ENCODE measurements at regions not wholly inside any gene's neighbourhood (a gene's known extent, or its start where the extent isn't known, plus 50 kb on each side); places are given as distances from the start of the nearest gene placed in this dataset.

DNA sequence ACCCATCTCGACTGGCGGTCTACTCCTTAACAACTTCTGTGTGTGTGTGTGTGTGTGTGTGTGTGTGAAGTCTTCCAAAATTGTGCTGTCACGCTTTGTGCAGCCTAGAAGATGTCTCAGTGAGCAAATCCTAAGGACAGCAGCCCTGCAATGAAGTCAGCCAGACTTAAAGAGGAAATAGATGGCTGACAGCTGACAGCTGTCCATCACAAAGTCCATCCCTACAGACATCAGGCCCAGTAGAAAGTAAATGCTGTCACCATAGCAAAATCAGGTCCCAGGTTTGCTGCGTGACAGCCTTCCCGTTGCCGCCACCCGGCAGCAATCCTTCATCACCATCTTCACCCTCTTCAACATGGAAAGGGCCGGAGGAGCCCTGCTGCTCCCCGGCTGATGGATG, 416.0 kb downstream of the SOX9 start:
- TF ChIP-seq, protein P1, sequence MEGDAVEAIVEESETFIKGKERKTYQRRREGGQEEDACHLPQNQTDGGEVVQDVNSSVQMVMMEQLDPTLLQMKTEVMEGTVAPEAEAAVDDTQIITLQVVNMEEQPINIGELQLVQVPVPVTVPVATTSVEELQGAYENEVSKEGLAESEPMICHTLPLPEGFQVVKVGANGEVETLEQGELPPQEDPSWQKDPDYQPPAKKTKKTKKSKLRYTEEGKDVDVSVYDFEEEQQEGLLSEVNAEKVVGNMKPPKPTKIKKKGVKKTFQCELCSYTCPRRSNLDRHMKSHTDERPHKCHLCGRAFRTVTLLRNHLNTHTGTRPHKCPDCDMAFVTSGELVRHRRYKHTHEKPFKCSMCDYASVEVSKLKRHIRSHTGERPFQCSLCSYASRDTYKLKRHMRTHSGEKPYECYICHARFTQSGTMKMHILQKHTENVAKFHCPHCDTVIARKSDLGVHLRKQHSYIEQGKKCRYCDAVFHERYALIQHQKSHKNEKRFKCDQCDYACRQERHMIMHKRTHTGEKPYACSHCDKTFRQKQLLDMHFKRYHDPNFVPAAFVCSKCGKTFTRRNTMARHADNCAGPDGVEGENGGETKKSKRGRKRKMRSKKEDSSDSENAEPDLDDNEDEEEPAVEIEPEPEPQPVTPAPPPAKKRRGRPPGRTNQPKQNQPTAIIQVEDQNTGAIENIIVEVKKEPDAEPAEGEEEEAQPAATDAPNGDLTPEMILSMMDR (IDR thresholded peaks at IDR 0.05; ENCODE audit: low read depth, low read length, missing control alignments) = no peak
- no peak for DNase-seq (ENCODE audit: extremely low read depth, low read depth)
- no peak overlapping the region for H3K4me3 ChIP-seq (replicated peaks; ENCODE audit: low read depth, low read length)

DNA sequence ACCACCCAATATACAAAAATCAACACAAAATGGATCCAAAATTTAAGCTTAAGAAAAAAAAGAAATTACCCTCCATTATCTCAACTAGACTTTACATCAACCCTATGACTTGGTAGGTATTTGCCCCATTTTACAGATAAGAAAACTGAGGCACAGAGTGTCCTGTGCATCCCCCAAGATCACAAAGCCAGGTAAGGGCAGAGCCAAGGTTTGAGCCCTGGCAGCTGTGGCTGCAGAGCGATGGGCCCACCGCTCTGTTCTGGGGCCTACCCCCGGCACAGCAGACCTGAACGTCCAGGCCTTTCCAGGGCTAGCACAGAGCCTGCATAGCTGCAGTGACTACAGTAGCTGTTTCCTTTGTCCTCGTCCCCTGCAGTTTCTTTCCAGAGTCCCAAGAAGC, 417.6 kb downstream of the SOX9 start:
- TF ChIP-seq, protein P1 (IDR thresholded peaks at IDR 0.05; ENCODE audit: low read depth, low read length, missing control alignments) = no peak
- H3K4me3 ChIP-seq (replicated peaks; ENCODE audit: low read depth, low read length) = no peak overlapping the region
- DNase-seq (ENCODE audit: extremely low read depth, low read depth) = no peak

DNA sequence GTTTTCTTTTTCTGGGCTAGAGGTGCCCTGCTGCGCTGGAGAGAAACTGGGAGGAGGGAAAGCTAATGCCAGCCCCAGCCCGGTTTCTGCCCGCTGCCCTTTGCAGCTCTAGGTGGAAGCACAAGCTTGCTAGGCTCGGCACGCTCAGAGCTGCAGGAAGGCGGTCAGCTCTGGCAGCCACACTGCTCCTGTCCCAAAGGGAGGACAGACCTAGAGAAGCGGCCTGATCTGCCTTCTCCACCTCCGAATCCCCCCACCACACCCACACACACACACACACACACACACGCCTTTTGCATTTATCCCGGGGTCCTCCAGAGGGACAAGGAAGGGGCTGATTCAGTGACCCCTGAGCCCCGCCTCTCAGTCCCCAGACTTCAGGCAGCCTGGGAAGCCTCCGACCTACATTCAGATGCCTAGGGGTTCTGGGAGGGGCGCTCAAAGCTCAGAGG, 418.1 kb downstream of the SOX9 start:
- no peak for DNase-seq (ENCODE audit: extremely low read depth, low read depth)

DNA sequence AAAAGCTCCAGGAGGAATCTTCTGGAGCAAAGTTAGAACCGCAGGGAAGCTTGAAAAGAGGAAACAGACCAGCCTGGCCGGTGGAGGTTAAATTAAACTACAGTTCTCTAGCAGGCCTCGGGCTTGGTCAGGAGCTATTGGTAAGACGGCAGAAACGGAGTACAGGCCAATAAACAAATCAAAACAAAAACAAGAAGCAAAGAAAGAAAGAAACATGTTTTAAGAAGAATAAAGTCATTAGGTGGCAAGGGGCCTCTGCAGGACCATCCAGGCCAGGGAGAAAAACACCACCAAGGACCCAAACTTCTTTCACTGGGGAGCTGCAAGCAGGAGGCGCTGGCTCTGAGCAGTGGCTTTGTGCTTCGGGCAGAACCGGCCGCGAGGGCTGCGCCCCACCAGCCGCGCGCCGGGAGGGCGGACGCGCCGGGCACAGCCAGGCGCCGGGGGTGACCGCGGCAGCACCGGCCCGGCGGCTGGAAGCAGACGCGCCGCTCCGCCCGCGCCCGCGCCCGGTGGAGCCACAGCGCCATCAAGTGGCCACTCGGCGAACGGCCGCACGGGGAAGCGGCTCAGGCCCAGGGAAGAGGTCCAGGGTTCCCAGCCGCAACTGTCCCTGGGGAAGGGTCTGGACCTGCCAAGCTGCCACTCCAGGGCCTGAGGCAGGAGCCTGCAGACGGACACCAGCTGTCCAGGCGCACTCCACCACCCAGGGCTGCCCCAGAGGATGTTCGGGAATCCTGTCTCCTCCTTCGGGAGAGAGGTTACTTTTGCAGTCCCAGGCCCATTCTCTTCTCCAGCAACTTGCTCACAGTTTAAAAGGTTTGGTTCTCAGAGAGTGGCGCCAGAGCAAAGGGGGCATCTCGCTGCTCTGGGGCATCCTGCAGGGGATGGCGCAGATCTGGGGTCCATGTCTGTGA, 419.4 kb downstream of the SOX9 start:
- TF ChIP-seq, protein P1 (IDR thresholded peaks at IDR 0.05; ENCODE audit: low read depth, low read length, missing control alignments) = peak; percentile 67
- H3K4me3 ChIP-seq (replicated peaks; ENCODE audit: low read depth, low read length) = no peak overlapping the region
- no peak for DNase-seq (ENCODE audit: extremely low read depth, low read depth)

More for the DNA sequence above, 418.1 kb downstream of the SOX9 start:
- H3K4me3 ChIP-seq (replicated peaks; ENCODE audit: low read depth, low read length) = no peak overlapping the region
- TF ChIP-seq, protein P1 (IDR thresholded peaks at IDR 0.05; ENCODE audit: low read depth, low read length, missing control alignments) = no peak

DNA sequence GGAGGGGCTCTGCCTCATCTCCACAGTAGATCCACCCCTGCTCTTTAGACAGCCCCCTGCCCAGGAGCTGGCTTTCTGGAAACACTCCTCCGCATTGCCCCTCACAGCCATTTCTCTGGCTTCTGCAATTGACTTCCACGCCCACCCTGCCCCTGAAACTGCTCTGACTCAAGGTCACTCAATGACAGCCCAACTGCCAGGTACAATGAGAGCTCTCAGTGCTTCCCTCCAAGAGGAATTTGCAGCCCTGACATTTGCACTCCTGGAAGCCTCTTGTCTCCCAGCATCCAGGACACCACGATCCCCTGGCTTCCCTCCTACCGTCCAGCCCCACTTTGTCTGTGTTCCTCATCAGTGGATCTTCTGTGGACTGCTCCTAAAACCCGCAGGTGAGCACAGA, 421.5 kb downstream of the SOX9 start:
- TF ChIP-seq, protein P1 (IDR thresholded peaks at IDR 0.05; ENCODE audit: low read depth, low read length, missing control alignments) = no peak
- H3K4me3 ChIP-seq (replicated peaks; ENCODE audit: low read depth, low read length) = no peak overlapping the region
- DNase-seq (ENCODE audit: extremely low read depth, low read depth) = no peak

DNA sequence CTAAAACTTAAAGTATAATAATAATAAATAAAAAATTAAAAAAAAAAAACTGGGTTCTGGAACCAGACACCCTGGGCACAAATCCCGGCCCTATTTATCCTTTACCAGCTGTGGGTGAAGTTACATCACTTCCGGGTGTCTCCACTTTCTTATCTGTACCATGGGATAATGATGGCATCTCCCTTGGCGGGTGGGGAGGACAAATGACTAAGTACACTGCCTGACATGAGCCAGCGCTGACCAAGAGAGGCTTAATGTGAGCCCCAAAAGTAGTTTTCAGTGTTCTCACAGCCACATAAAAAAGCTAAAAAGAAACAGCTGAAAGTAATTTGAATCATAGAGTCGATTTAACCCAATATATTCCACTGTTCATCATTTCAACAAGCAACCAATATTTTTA, 424.9 kb downstream of the SOX9 start:
- TF ChIP-seq, protein P1 (IDR thresholded peaks at IDR 0.05; ENCODE audit: low read depth, low read length, missing control alignments) = no peak
- DNase-seq (ENCODE audit: extremely low read depth, low read depth) = no peak
- H3K4me3 ChIP-seq (replicated peaks; ENCODE audit: low read depth, low read length) = no peak overlapping the region

Measured in HFF-Myc (cell line).